HCT116 (cell line): ENCODE measurements at regions not wholly inside any gene's neighbourhood (a gene's known extent, or its start where the extent isn't known, plus 50 kb on each side); places are given as distances from the start of the nearest gene placed in this dataset. TPM values are rescaled to one million over a fixed set of nuclear protein-coding genes. Genes with fewer than 3 reads are reported as not detected.

Experiments used
- microRNA-seq: library from miRNA; unstranded; fragments of <30 nt; microRNA quantifications from one replicate; pipeline ENCODE4, GENCODE V29; 2016; ENCODE audit warnings: borderline number of aligned reads

Small RNAs in the stretch of these regions (microRNA-seq; reads per million reads assigned to microRNA genes)
- gene MIR8079: not detected
